HG03039 (cell line): ENCODE measurements at regions not wholly inside any gene's neighbourhood (a gene's known extent, or its start where the extent isn't known, plus 50 kb on each side); places are given as distances from the start of the nearest gene placed in this dataset.
"Not testable (repeated sequence)": the region's sequence is repeated elsewhere in the genome, so short reads cannot be mapped to it uniquely, and the experiment has no call there.

ENCODE experiments used
- ATAC-seq: cut with Tn5 transposase; IDR thresholded peaks from one replicate; pipeline ENCODE4 v1.9.1; 2021; ENCODE audit warnings: mild to moderate bottlenecking, moderate library complexity; ENCODE audit not compliant: unreplicated experiment

DNA sequence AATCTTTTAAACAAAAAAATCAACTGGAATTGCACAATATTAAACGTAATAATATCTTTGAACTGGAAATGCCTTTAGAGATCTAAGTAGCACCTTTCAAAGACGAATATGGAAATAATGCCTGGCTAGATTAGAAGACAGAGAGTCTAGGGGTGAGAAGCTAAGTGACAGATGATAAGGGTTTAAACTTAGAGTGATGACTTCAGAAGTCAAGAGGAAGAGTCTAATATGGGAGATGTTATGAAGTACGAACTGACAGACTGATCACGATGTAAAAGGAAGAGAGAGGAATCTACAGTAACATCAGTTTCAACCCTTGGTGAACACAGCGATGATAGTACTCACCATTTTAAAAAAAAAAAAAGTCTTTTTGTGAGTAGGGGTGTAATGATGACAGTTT, 57.9 kb downstream of the HINT1 start:
- ATAC-seq, result no peak

DNA sequence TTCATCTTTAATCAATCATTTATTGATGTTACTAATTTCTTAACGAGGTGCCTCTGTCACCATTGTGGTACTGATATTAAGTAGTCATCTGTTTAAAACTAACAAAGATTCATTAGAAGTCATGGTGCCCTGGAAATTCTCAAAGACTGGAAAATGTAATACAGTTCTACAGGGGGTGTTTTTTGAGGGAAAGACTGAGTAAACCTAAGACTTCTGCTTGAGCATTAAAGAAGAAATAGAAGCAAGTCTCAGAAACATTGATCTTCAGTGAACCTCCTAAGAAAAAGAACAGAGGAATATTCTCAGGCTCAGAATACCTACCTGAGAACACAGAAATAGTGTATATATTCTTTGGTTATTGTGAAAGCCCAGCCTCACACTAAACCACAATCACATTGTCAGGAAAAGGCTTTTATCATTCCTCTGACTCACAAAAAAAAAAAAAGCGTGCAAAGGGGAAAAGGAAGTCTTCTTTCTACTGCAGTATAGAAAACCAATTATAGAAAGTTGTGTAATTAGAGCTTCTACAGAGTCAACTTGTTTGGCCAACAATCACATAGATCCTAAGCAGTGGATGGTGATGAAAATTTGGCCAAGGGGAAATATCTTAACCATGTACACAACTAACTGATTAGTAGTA, 60.8 kb downstream of the HINT1 start:
- no peak for ATAC-seq

DNA sequence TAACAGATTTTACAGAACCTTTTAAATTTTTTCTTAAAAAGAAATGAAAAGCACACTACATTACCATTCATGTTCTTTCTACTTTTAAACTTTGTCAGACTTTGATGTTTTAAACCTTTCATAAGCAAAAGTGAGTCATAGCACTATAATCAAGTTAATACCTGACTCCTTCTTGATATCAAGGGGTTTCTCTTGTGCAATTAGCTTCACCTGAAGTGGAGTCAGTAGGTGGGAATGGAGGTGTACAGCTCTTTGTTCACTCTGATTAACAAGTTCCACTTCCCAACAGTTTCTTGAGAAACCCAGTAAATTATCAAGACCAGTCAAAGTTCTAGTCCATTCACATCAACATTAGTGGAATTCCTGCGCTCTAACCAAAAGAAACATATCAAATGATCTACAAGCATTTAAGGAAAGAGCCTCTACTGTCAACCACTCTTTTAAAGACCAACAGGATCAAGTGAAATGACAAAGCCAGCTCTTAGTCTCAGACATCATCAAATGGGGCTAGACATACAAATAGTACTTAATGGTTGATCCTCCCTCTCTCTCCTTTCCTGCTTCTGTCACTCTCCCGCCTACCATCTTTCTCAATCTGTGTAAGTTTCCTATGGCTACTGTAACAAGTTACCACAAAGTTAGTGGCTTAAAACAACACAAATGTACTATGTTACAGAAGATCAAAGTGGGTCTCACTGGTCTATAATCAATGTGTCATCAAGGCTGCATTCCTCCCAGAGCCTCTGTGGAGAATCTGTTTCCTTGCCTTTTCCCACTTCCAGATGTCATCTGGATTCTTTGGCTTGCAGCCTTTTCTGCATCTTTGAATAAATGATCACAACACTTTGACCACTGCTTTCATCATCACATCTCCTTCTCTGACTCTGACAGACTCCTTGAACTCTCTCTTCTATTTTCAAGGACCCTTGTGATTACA, 68.0 kb downstream of the HINT1 start:
- ATAC-seq, result no peak

DNA sequence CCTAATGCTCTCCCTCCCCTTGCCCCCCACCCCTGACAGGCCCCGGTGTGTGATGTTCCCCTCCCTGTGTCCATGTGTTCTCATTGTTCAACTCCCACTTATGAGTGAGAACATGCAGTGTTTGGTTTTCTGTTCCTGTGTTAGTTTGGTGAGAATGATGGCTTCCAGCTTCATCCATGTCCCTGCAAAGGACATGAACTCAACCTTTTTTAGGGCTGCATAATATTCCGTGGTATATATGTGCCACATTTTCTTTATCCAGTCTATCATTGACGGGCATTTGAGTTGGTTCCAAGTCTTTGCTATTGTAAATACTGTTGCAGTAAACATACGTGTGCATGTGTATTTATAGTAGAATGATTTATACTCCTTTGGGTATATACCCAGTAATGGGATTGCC, 69.5 kb downstream of the HINT1 start:
- not testable (repeated sequence) for ATAC-seq

GRCh38 chr5:131084436-131084835, 80.6 kb downstream of the HINT1 start:
- ATAC-seq, result no peak

- ATAC-seq, result no peak
Observed at GRCh38 chr5:131081913-131082488, 83.1 kb downstream of the HINT1 start.

GRCh38 chr5:131081374-131081773, 83.7 kb downstream of the HINT1 start:
- no peak for ATAC-seq

DNA sequence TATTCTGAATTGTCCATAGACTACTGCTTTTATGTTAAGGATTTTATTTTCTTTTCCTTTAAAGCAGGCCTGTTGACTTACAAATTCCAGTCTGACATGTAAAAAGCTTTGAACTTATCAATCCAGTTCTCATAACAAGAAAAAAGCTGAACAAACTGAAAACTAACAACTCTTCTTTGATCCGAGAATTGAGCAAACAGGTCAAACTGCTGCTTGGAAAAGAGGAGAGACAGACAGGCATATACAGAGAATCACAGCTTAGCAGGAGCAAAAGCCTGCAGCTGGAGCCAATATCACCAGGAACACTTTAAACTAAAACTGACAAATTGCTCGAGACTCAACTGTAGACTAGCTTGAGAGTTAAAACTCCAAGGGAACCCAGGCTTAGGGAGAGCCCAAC, 85.8 kb downstream of the HINT1 start:
- ATAC-seq, result no peak

GRCh38 chr5:131068893-131069643, 96.0 kb downstream of the HINT1 start:
- ATAC-seq, result peak; percentile 93

- no peak for ATAC-seq
Observed at GRCh38 chr5:131068076-131068475, 97.0 kb downstream of the HINT1 start.

- no peak for ATAC-seq
Observed at GRCh38 chr5:131067636-131068035, 97.4 kb downstream of the HINT1 start.

- ATAC-seq, result no peak
Observed at GRCh38 chr5:131064669-131065371, 100.2 kb downstream of the HINT1 start.

DNA sequence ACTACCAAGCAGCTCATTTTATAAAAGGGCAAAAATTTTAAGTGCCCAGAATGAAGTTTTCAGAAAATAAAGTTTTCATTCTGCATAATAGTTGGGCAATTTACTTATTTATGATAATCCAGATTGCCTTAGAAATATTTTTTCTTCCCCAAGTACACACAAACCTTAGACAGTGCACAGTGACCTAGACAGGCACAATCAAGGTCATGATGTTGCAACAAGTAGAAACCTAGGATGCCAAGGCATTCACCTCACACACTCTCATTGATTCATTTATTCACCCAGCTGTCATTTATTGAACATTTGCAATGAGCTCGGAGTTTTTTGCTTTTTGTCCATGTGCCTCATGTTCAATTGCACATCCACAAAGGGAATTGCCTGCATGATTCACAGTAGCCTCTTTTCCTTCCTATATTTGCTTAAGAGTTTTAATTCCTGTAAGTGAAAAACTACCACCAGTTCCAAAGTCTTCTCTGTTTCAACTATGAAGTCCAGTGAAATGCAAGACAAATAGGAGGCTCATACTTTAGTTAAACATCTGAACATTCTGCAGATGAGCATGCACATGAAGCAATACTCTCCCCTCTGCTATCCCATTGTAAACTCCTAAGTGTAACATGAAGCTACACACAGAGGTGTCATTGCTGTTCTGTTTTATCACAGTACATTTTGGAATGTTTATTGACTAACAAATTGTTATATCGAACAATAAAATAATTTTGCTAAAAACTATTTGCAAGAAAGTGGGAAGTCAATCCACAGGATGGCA, 122.9 kb downstream of the HINT1 start:
- ATAC-seq, result no peak

- no peak for ATAC-seq
Observed at GRCh38 chr5:131023498-131023865, 141.6 kb downstream of the HINT1 start.

DNA sequence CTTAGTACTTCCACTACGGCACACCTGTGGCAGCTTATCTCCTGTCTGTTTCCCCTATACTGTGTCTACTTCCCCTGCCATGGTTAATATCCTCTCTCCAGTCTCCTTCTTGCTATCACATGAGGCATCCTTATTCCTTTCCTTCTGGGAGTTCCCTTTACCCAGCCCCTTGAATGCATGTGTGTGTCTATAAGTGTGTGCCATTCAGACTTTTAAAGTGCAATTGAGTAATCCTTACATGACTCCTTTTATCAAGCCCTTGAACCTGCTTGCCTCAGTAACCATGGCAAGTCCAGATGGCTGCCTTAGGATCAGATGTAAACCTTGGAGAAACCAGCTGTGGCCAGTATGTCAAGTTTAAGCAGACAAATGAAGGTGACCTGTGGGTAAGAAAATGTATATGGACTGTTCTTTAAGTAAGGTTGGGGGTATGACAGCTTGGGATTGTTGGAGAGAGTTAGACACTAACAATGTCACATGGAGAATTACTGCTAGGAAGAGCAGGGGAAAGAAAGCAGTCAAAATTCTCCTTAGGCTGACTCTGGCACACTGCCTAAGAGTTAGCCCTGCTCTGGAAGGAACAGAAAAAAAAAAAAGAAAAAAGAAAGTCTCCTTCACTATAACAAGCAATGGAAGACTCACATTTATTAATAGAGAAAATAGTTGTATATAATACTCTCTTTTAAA, 142.1 kb downstream of the HINT1 start:
- no peak for ATAC-seq

DNA sequence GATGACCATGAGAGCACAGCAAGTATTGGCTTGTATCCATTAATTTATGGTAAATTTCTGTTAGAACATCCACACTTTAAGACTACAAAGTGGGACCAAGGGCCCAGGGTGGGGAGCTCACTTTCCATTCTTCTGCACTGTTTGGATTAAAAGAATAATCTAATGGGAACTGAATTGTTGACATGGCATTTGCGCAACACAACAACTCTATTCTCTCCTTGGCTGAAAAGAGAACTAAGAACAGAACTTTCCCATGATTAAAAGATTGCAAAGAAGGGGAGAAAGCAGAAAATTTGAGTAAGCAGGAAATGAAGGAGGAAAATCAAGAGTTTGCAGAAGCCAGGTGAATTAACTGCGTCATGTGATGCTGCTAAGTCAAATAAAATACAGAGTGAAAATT, 143.4 kb downstream of the HINT1 start:
- no peak for ATAC-seq

DNA sequence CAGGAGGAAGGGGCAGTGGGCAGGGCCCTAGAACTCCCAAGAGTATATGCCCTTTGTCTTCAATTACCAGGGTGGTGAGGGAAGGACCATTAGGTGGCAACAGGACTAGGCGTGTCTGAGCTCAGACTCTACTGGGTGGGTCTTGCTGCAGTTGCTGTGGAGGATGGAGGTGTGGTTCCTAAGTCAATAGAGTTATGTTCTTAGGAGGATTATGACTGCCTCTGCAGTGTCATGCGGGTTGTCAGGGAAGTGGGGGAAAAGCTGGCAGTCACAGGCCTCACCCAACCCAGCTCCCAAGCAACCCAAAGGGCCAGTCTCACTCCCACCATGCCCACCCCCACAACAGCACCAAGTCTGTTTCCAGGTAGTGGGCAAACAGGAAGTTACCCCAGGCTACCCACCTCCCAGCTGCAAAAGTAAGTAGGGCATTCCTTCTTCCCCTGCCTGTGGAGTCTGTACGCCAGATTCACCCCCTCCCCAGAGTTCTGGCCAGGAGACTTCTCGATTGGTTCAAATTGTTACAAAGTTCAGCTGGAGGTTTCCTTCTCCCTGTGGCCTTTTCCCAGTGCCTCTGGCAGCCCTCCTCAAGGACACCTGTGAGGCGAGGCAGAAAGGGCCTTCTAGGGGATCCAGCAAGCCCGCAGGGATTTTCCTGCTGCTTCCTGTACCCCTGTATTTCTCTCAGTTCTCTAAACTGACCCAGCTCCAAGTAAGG, 145.3 kb downstream of the HINT1 start:
- no peak for ATAC-seq

- no peak for ATAC-seq
Observed at GRCh38 chr5:131019111-131019510, 145.9 kb downstream of the HINT1 start.

DNA sequence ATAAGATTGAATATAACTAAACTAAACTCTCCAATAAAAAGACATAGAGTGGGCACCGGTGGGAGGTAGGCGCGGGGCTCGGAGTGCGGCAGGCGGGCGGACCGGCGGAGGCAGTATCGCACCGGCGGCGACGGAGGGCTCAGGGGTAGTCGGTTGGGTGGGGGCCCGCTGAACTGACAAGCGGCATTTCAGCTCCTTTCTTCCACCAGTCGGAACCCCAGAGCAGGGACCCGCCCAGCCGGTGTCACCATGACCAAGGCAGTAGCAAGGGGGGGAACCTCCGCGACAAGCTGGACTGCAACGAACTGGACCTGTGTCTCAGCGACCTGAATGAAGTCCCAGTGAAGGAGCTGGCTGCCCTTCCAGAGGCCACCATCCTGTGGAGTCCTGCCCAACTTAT, 156.7 kb downstream of the HINT1 start:
- no peak for ATAC-seq
